ENCODE measurements at regions not wholly inside any gene's neighbourhood (a gene's known extent, or its start where the extent isn't known, plus 50 kb on each side); places are given as distances from the start of the nearest gene placed in this dataset.

- Mint-ChIP-seq H3K27me3 (ENCODE audit: insufficient read depth, unreplicated experiment) (no peaks in the 10 kb centered on the region), H3K4me3 (ENCODE audit: unreplicated experiment) (no peak overlapping the region), H3K9me3 (ENCODE audit: unreplicated experiment) (no peaks in the 10 kb centered on the region), H3K36me3 (ENCODE audit: insufficient read depth, unreplicated experiment) (peaks cover 15% of the 10 kb centered on the region), H3K4me1 (ENCODE audit: insufficient read depth, unreplicated experiment) (no peaks in the 10 kb centered on the region), H3K27ac (ENCODE audit: low read depth, unreplicated experiment) (no peak overlapping the region)
- POLR2A ChIA-PET, result interaction anchor here (0.7 to 2.0 kb wide), 3 partner anchors 13 to 76 kb away, joined by 3 to 4 read pairs (median 3); no protein-coding TSS in a partner anchor
- intact Hi-C loops (cut with micrococcal nuclease), result no loop called here
- CTCF ChIA-PET, result interaction anchor here (0.8 to 1.7 kb wide), 4 partner anchors 12 to 358 kb away, joined by 3 to 7 read pairs (median 4); no protein-coding TSS in a partner anchor
- no peak for TF ChIP-seq CTCF (IDR thresholded peaks at IDR 0.05; ENCODE audit: unreplicated experiment)
- no peak for DNase-seq (ENCODE audit: unreplicated experiment)
- BruUV-seq (replicated peaks), result no TSS peak
Observed at GRCh38 chr4:122219356-122219755, 67.2 kb downstream of the BLTP1 start.

- Mint-ChIP-seq H3K4me3 (ENCODE audit: unreplicated experiment) (no peak overlapping the region), H3K4me1 (ENCODE audit: insufficient read depth, unreplicated experiment) (no peaks in the 10 kb centered on the region), H3K36me3 (ENCODE audit: insufficient read depth, unreplicated experiment) (peaks cover 15% of the 10 kb centered on the region), H3K9me3 (ENCODE audit: unreplicated experiment) (no peaks in the 10 kb centered on the region), H3K27me3 (ENCODE audit: insufficient read depth, unreplicated experiment) (no peaks in the 10 kb centered on the region), H3K27ac (ENCODE audit: low read depth, unreplicated experiment) (no peak overlapping the region)
- no peak for TF ChIP-seq CTCF (IDR thresholded peaks at IDR 0.05; ENCODE audit: unreplicated experiment)
- DNase-seq (ENCODE audit: unreplicated experiment), result no peak
- ChIA-PET CTCF (no interaction called here), POLR2A (no interaction called here)
- no TSS peak for BruUV-seq (replicated peaks)
- intact Hi-C loops (cut with micrococcal nuclease), result no loop called here
Observed at GRCh38 chr4:122221322-122221721, 69.2 kb downstream of the BLTP1 start.

DNA sequence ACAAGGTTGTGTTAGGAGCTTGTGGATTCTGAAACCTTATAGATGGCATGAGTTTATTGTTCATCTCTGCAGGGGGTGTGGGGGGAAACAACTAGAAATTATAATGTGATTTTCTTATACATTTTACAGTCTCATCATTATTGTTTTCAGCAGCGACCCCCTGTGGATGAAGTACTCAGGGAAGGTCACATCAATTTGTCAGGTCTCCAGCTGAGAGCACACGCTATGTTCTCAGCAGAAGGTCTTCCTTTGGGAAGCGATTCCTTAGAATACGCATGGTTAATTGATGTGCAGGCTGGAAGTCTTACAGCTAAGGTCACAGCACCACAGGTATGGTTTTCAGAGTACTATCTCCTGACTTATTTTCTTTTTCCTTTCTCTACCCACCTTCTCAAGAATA is 72.2 kb downstream of the BLTP1 start:
- Mint-ChIP-seq H3K36me3 (ENCODE audit: insufficient read depth, unreplicated experiment) (peaks cover 12% of the 10 kb centered on the region), H3K27ac (ENCODE audit: low read depth, unreplicated experiment) (no peak overlapping the region), H3K27me3 (ENCODE audit: insufficient read depth, unreplicated experiment) (no peaks in the 10 kb centered on the region), H3K4me3 (ENCODE audit: unreplicated experiment) (no peak overlapping the region), H3K4me1 (ENCODE audit: insufficient read depth, unreplicated experiment) (no peaks in the 10 kb centered on the region), H3K9me3 (ENCODE audit: unreplicated experiment) (no peaks in the 10 kb centered on the region)
- TF ChIP-seq CTCF (IDR thresholded peaks at IDR 0.05; ENCODE audit: unreplicated experiment), result peak; percentile 17
- ChIA-PET CTCF (interaction anchor here (1.1 to 1.3 kb wide), 3 partner anchors 21 to 324 kb away, joined by 3 to 13 read pairs (median 4); no protein-coding TSS in a partner anchor), POLR2A (no interaction called here)
- intact Hi-C loops (cut with micrococcal nuclease), result loop anchor here (1.0 kb wide), 1 partner anchor 324 kb away; no protein-coding TSS in a partner anchor
- no TSS peak for BruUV-seq (replicated peaks)
- peak; percentile 40 for DNase-seq (ENCODE audit: unreplicated experiment)

DNA sequence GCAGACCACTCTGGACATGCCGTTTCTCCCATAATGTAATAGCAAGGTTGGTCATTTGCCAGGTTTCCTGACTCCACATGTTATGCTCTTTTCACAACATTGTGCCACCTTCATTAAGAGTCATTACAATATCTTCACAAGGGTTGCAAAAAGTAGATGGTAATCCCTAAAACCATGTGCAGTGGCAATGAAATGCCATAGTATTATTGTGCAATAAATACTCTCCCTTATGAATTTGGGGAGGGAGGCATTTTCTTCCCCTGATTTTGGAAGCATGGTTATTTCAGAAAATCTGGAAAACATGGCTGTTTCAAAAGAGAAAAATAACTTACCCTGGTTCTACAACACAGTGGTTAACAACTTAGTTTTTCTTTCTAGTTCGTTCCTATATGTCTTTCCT is 75.1 kb downstream of the BLTP1 start:
- no peak for TF ChIP-seq CTCF (IDR thresholded peaks at IDR 0.05; ENCODE audit: unreplicated experiment)
- no peaks in the 10 kb centered on the region for H3K9me3 Mint-ChIP-seq (ENCODE audit: unreplicated experiment)
- no peaks in the 10 kb centered on the region for H3K4me1 Mint-ChIP-seq (ENCODE audit: insufficient read depth, unreplicated experiment)
- CTCF ChIA-PET, result no interaction called here
- no peaks in the 10 kb centered on the region for H3K27me3 Mint-ChIP-seq (ENCODE audit: insufficient read depth, unreplicated experiment)
- POLR2A ChIA-PET, result no interaction called here
- H3K4me3 Mint-ChIP-seq (ENCODE audit: unreplicated experiment), result no peak overlapping the region
- intact Hi-C loops (cut with micrococcal nuclease), result no loop called here
- DNase-seq (ENCODE audit: unreplicated experiment), result no peak
- H3K36me3 Mint-ChIP-seq (ENCODE audit: insufficient read depth, unreplicated experiment), result peaks cover 19% of the 10 kb centered on the region
- no TSS peak for BruUV-seq (replicated peaks)
- H3K27ac Mint-ChIP-seq (ENCODE audit: low read depth, unreplicated experiment), result no peak overlapping the region

Data from MCF 10A (cell line).